ENCODE measurements at regions not wholly inside any gene's neighbourhood (a gene's known extent, or its start where the extent isn't known, plus 50 kb on each side); places are given as distances from the start of the nearest gene placed in this dataset.

DNA sequence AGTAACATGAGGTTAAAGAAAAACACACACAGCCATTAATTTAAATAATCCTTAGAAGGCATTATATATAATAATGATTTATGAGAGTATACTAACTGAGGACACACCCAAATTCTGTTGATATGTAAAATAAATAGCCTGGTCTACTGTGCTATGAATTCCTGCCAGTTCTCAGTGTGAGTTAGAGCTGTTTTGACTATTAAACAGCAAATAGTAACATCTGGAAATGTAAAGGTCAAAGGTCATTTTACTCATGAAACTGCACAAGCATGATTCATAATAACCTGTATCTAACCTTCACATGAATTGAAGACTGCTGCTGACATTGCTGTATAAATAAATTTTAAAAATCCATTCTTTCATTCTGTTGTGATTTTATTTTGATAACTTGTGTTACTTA, 966.7 kb downstream of the SLC6A15 start:
- POLR2A ChIA-PET (ENCODE audit: partially characterized antibody) = no interaction called here
- CTCF ChIA-PET (ENCODE audit: partially characterized antibody) = no interaction called here
- TF ChIP-seq JUN (IDR thresholded peaks at IDR 0.05; ENCODE audit: low read depth, low read length) (no peak), SRF (IDR thresholded peaks at IDR 0.05; ENCODE audit: low read depth, low read length) (no peak), MAFK (IDR thresholded peaks at IDR 0.05; ENCODE audit: low read depth, low read length) (no peak), HDAC6 (IDR thresholded peaks at IDR 0.05; ENCODE audit: low read depth, low read length) (no peak), SP1 (IDR thresholded peaks at IDR 0.05; ENCODE audit: low read depth, low read length) (no peak)

More for the DNA sequence above, 966.7 kb downstream of the SLC6A15 start:
- H3K27ac ChIP-seq (ENCODE audit: low read depth, low read length) = no peak overlapping the region
- H2BK12ac ChIP-seq (ENCODE audit: low read depth, low read length) = no peak overlapping the region
- H4K20me1 ChIP-seq (replicated peaks in 1 of 2; ENCODE audit: control insufficient read depth in 1 of 2, insufficient read depth in 2 of 2, low read length in 2 of 2) = no peaks in the 10 kb centered on the region
- H3K56ac ChIP-seq (replicated peaks; ENCODE audit: insufficient read length, low read depth, low read length) = no peak overlapping the region
- H3K79me1 ChIP-seq (ENCODE audit: low read depth, low read length) = no peaks in the 10 kb centered on the region
- H2AK5ac ChIP-seq (ENCODE audit: low read depth, low read length) = no peak overlapping the region
- no peaks in the 10 kb centered on the region for H3K23me2 ChIP-seq (ENCODE audit: low read depth, low read length)
- FAIRE-seq (no peak), DNase-seq (ENCODE audit: low read depth in 1 of 2, low spot score in 2 of 2) (no peak)
- H2BK20ac ChIP-seq (ENCODE audit: low read length) = no peak overlapping the region
- H3K4me3 ChIP-seq (ENCODE audit: extremely low read depth in 1 of 4, insufficient read depth in 2 of 4, low read depth in 3 of 4, low read length in 4 of 4) = no peak overlapping the region
- H2AFZ ChIP-seq (ENCODE audit: low read length) = no peak overlapping the region
- H3K9ac ChIP-seq (replicated peaks in 1 of 4; ENCODE audit: extremely low read depth in 1 of 4, low read depth in 3 of 4, low read length in 3 of 4) = no peak overlapping the region
- no peak overlapping the region for H3K23ac ChIP-seq (ENCODE audit: insufficient read length)
- no peak overlapping the region for H4K5ac ChIP-seq (ENCODE audit: insufficient read length, low read depth, low read length)
- no peak overlapping the region for H2BK120ac ChIP-seq (replicated peaks; ENCODE audit: low read depth, low read length)
- no peaks in the 10 kb centered on the region; a peak in 1 of 7 replicates for H3K4me1 ChIP-seq (replicated peaks in 1 of 4; ENCODE audit: control insufficient read depth in 3 of 4, insufficient read depth in 4 of 4, low read length in 3 of 4)
- no peak overlapping the region for H2BK15ac ChIP-seq (ENCODE audit: low read length)
- H3K79me2 ChIP-seq (ENCODE audit: control insufficient read depth in 1 of 2, insufficient read depth in 2 of 2, low read length in 2 of 2) = no peaks in the 10 kb centered on the region
- H3K4me2 ChIP-seq (ENCODE audit: insufficient read depth in 1 of 2, low read depth in 2 of 2, low read length in 2 of 2) = no peak overlapping the region
- no peak overlapping the region for H4K8ac ChIP-seq (ENCODE audit: extremely low read depth, insufficient read depth, low read length)
- no peak overlapping the region for H2BK5ac ChIP-seq (ENCODE audit: low read depth, low read length)
- H3K14ac ChIP-seq (ENCODE audit: insufficient read length) = no peak overlapping the region
- peaks cover 1 to 3% of the 10 kb centered on the region in 2 experiments; a peak in 1 of 4 replicates for H3K9me3 ChIP-seq (ENCODE audit: insufficient read depth in 2 of 2, low read depth in 1 of 2, low read length in 1 of 2)
- H3K27me3 ChIP-seq (replicated peaks in 1 of 4; ENCODE audit: control insufficient read depth in 3 of 4, extremely low read depth in 1 of 4, insufficient read depth in 3 of 4, low read length in 3 of 4) = no peaks in the 10 kb centered on the region
- no peak overlapping the region for H3K4ac ChIP-seq (replicated peaks; ENCODE audit: insufficient read length, low read depth, low read length)
- H4K91ac ChIP-seq (replicated peaks; ENCODE audit: insufficient read length, low read length) = no peak overlapping the region
- no peak overlapping the region for H3K18ac ChIP-seq (ENCODE audit: extremely low read depth, low read length)
- H3K36me3 ChIP-seq (ENCODE audit: control insufficient read depth in 2 of 4, insufficient read depth in 4 of 4, low read length in 3 of 4) = no peaks in the 10 kb centered on the region

All from H1 (cell line).